Femur (tissue), 1 donor: ENCODE measurements at regions not wholly inside any gene's neighbourhood (a gene's known extent, or its start where the extent isn't known, plus 50 kb on each side); places are given as distances from the start of the nearest gene placed in this dataset.
A peak's percentile ranks its signal among the peaks of the same experiment; 100 is the strongest.
"Not testable (repeated sequence)": the region's sequence is repeated elsewhere in the genome, so short reads cannot be mapped to it uniquely, and the experiment has no call there.

ENCODE experiments used
- DNase-seq: peaks from one replicate; pipeline ENCODE4 v3.0.0-alpha.2; 2017

DNA sequence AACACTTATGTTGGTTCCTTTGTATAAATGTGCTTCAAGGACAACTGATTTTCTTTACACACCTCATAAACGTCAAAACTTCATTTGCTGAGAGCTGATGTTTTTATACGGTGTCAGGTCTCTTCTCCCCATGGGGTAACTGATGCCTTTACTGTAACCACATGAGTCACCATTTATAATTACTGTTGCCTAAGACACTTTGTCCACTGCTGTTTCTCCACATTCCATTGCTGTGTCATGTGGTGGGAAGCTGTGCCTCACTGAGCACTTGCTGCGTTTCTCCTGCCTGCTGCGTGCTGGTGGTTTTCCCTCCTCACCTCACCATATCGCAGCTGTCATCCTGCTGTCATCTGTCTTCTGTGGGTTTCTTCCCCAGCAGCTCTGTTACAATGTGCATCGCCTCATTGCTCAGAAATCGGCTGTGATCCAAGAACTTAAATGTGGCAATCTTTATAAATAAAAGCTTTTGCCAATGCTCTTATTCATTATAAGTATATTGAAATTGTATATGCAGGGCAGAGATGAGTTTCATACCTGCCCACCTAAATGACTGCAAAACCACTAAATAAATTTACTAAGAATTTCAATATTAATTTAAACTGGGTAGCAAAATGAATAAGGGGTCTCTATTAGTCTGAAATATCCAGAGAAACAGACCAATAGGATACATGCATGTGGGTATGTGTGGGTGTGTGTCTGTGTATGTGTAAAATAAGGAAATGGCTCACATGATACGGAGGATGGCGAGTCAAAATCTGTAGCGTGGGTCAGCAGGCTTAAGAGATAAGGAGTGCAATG is 547.0 kb upstream of the SLITRK5 start:
- DNase-seq, result peak; percentile 50

DNA sequence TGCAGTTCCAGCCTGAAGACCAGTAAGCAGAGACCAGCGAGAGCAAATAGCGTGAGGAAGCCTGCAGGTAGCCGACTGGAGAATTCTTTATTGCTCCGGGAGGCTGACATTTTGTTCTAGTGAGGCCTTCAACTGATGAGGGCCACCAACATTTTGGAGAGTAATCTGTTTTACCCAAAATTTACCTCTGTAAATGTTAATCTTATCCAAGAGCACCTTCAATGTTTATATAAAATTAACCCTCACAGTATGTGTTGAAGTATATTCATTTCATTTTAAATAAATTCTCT is 546.4 kb upstream of the SLITRK5 start:
- no peak for DNase-seq

DNA sequence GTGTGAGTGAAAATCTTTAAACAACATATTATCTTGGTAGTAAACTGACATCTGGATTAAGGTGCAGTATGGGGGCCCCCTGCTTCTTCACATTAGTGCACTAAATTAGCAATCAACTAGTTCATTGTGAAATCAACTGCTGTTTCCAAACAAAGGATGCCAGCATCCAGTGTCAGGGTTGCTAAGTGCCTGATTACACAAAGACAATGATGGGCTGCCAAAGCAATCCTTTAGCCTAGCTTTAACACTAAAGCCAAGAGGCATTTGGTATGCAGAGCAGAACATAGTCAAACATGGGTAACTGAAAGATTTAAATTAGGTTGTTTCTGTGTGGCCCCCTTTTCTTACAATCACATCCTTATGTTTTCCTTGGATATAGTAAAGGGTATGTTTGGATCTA is 543.1 kb upstream of the SLITRK5 start:
- no peak for DNase-seq

DNA sequence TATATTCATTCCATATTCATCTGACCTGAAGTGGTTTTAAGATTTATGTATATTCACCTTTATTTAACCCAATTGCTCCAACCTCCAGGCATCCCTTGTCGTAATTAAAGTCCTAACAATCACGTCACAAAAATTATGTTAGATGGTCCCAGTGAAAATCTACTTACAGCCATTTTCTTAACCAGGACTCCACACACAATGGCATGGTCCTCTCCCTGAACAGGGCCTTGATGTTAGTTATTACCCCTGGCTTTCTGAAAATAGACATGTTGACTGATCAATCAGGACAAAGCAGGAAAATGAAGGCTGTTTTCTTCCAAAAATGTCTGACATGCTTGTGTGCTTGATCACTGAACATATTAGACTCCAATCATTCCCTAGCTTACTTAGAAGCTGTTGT is 542.7 kb upstream of the SLITRK5 start:
- no peak for DNase-seq

DNA sequence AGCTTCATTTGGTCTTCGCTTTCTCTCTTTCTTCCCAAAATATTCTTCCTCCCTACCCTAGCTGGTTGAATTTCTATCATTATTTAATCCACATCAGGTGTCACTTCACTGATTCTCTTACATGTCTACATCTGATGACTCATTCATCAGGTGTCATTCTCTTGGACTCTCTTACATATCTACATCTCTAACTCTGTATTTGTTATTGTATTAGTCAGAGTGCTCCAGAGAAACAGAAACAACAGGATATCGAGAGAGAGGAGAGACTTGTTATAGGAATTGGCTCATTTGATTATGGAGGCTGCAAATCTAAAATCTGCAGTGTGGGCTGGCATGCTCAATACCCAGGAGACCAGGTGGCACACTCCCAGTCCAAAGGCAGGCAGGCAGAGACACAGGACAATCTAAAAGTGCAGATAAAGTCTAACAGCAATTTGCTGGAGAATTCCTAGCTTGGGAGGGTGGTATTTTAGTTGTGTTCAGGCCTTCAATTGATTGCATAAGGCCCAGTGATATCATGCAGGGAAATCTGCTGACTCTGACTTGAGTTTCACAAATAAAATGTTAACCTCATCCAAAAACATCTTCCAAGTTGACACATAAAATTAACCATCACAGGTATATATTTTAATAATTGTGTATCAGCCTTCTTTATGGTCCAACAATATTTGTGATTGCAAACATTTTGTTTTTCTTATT is 541.4 kb upstream of the SLITRK5 start:
- no peak for DNase-seq

DNA sequence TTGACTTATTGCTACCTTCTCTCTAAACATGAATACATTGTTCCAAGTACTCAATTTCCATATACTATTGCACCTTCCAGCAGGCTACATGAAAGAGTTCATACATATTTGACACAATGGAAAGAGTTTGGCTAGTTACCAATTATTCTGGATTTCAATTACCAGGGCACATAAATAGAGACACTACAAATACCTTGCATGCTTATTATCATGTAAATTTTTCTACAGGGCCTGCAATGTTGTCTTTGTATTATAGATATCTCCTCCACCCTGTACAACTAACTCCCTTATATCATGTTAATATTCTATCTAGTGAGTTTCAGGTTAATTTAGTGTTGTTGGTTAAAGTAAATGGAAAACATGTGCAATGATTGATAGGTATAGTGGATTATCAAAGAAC is 540.7 kb upstream of the SLITRK5 start:
- no peak for DNase-seq

DNA sequence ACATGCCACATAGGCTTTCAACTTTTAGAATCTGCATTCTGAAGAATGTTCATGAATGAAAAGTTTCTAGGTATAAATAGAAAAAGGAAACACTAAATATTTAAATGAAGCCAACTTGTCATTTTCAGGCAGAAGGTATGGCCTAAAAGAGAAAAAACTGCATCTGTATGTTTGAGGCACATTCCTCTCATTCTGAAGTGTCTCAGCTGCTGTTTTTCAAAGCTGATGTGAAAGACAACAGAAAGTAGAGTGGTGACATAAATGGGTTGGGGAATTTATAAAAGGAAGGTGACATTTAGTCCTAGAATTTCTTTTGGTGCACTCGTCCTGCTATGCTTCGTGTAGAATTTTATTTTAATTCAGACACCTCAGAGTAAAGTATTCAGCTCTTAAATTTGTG is 539.6 kb upstream of the SLITRK5 start:
- DNase-seq, result no peak

DNA sequence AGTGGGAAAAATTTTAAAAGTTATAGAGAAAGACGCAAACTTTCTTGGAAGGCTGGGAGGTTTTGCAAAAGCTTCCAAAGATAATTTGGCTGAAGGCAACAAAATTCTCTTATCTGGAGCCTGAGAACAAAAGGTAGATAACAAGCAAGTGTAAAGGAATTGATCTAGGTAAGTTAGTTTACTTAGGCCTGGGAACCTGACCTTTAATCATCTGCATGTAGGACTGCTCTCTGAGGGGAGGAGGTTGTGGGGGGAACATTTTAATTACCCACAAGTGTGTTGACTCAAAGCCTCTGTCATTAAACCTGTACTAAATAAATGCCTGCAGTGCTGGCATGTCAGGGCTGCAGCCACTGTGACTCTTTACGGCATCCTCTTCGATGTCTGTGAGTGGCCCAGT is 532.3 kb upstream of the SLITRK5 start:
- no peak for DNase-seq

DNA sequence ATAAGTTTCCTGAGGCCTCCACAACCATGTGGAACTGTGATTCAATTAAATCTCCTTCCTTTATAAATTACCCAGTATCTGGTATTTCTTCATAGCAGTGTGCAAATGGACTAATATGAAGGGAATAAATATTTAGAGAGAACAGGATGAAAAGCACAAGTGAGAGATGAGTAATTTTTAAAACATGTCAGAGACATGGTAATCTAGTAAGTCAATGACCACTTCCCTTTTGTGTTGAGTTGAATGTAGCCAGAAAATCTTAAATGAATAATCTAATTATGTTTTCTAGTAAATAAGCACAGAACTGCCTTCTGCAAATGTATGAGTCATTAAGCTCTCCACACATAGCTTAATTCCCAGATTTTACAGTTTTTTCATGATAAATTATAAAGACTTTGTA is 524.1 kb upstream of the SLITRK5 start:
- no peak for DNase-seq

DNA sequence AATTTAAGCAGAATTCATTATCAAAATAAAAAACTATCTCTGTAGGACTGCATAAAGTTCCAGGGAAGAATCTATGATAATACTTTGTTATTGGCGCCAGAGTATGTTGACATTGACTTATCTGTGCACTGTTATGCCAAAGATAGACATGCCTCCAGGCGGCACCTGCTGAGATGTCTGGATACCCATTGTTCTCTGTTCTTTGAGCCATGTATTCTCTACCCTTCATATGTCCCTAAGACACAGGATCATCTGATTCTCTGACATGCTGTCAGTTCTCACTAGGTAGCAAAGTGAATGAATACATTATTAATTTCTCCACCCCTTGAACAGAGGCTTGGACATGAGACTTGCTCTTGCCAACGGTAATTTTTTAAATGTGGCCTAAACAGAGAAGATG is 517.8 kb upstream of the SLITRK5 start:
- DNase-seq, result no peak

DNA sequence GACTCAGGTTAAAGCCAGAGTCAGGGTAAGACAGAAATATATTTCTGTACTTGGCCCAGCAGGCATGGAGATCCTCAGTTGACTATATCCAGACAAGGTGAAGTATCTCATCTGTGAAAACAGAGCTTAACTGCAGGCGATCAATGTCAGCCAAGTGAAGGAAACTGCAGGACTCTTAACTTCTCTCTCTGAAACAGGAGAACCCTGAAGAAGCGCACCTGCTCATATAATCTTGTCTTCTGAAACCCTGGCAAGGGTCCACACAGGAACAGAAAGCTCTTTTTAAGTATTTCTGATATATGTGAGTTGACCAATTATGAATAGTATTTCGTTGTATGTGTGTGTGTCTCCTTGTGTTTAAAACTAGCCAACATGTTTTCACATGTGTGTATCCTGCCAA is 504.8 kb upstream of the SLITRK5 start:
- no peak for DNase-seq

DNA sequence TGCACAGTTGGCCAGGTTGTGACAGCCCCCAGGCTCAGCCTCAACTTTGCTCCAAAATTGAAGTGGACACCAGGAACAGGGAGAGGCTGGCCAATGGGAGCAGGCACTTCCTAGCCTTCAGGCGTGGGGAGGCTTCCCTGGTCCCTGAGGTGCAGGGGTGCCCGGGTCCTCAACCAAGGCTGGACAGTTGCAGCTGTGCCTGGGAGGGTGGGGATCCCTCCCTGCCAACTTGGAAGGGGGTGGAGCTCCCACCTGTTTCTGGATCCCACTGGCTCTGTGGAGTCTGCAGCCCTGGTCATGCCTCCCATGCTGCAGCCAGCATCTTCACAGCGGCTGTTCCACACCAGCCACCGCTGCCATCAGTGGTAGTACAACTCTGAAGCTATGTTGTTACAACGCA is 502.8 kb upstream of the SLITRK5 start:
- DNase-seq, result no peak

DNA sequence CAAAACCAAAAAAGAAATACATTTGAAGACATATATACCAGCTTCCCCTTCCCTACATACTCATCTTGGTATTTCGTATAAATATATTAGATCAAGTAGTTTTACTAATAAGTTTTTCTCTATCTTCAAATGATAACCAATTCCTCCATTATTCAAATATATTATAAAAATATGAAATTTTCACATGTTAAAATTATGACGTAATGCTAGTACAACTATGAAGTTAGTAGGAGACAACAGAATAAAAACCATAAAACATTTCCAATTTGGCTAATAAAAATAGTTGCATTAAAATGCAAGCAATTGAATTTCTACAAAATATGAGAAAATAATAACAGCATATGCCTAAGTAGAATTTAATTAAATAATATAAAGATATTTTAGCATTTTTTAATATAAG is 501.8 kb upstream of the SLITRK5 start:
- no peak for DNase-seq

DNA sequence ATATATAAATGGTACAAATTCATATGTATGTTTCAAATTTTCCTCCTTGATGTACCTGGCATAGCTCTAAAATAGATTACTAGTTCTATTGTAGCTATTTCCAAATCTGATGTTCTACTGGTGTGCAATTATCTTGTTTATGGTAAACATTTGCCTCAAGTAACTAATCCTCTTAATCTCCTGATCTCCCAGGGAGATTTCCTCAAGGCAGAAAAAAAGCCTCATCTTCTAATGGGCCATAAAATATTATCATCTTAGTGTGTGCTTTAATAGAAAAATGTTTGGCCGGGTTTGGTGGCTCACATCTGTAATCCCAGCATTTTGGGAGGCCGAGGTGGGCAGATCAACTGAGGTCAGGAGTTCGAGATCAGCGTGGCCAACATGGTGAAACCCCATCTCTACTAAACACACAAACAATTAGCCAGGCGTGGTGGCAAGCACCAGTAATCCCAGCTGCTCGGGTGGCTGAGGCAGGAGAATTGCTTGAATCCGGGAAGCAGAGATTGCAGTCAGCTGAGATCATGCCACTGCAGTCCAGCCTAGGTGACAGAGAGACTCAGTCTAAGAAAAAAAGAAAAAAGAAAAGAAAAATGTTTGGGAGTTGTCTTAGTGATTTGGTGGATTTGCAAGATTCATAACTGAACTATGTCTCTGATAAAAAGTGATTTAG is 498.9 kb upstream of the SLITRK5 start:
- DNase-seq, result no peak

DNA sequence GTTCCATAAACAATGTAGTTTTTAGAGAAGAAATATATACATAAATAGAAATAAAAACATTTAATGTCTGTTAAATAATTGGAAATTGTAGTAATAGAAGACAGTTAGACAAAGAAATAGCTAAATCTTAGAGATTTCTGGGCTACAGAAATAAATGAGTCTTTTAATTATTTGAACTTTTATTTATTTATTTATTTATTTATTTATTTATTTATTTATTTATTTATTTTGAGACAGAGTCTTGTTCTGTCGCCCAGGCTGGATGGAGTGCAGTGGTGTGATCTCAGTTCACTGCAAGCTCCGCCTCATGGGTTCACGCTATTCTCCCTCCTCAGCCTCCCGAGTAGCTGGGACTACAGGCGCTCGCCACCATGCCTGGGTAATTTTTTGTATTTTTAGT is 486.0 kb upstream of the SLITRK5 start:
- DNase-seq, result not testable (repeated sequence)

DNA sequence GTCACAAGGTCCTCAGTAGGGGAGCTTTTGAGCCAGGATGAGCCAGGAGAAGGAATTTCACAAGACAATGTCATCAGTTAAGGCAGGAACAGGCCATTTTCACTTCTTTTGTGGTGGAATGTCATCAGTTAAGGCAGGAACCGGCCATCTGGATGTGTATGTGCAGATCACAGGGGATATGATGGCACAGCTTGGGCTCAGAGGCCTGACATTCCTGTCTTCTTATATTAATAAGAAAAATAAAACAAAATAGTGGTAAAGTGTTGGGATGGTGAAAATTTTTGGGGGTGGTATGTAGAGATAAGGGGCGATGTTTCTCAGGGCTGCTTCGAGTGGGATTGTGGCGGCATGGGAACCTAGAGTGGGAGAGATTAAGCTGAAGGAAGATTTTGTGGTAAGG is 484.5 kb upstream of the SLITRK5 start:
- not testable (repeated sequence) for DNase-seq

DNA sequence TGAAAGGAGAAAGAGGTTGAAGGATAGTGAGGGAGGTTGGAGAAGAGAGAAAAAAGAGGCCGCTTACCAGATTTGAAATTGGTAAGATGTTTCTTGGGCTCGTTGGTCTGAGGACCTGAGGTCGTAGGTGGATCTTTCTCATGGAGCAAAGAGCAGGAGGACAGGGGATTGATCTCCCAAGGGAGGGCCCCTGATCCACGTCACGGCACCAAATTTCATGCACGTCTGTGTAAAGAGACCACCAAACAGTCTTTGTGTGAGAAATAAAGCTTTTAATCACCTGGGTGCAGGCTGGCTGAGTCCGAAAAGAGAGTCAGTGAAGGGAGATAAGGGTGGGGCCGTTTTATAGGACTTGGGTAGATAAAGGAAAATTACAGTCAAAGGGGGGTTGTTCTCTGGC is 479.7 kb upstream of the SLITRK5 start:
- DNase-seq, result not testable (repeated sequence)

DNA sequence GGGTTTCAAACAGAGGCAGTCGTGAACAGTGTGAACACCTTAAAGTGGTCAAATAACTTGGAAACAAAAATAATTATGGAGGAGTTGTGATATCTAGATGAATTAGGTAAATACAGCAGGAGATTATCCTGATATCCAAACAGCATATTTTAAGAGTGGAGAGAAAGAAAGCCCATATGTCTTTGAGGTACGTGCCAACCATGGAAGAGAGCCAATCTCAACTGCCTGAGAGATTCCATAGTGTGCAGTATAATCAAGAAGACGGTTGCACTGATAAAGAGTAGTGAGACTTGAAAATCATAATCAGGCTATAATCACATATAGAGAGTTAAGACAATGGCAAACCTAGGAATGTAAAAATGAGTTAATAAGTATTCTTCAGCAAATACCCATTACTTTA is 472.8 kb upstream of the SLITRK5 start:
- DNase-seq, result no peak

DNA sequence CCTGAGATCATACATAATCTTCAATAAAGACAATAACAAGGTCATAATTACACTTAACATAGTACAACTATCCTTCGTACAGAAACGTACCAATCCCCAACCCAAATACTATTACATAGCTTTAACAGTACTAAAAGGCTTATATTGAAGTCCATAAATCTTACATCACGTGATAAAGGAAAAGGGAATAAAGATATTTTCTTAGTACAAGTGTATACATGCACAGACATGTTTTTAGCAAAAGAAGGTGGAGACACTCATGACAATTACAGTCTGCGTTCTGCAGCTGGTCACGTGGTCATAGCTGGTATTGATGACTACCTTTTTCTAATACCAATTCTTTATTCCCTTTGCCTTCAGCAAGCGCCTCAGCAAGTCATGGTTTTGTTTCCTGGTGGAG is 464.5 kb upstream of the SLITRK5 start:
- no peak for DNase-seq

DNA sequence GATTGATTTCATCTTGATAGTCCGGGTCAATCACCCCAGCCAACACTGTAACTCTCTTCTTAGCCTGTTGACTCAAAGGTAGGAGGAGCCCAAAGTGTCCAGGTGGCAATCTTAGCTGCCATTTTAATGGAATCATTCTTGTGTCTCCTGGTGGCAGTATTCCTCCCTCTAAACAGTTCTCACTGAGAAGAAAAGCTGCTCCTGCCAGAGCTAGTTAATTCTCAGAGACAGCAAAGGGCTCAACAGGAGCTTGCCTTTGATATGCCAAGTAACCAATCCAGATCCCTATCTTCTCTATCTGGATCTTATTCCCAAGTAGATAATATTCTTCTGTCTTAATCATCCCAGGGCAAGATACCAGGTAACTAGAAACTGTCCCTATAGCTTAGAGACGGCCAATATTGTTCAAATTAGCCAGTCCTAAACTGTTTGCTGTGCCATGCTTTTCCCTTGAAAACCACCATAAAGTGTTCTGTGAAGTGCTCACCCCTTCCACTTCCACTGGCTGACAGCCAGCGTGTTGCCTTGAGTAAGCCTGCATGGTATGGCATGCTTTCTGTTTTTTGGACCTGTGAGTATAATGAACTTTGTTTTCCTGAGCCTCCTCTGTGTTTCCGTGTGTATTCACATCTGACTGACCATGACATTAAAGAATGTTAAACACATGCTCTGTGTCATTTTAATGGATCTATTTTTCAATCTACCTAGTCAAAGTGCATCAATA is 463.7 kb upstream of the SLITRK5 start:
- DNase-seq, result no peak

DNA sequence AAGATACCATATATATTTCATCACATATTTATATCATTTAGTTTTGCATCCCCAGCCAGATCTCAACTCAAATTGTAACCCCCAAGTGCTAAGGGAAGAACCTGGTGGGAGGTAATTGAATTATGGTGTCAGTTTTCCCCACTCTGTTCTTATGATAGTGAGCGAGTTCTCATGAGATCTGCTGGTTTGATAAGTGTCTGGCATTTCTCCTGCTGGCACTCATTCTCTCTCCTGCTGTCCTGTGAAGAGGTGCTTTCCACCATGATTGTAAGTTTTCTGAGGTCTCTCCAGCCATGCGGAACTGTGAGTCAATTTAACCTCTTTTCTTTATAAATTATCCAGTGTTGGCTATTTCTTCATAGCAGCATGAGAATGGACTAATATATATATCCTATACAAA is 462.5 kb upstream of the SLITRK5 start:
- no peak for DNase-seq

DNA sequence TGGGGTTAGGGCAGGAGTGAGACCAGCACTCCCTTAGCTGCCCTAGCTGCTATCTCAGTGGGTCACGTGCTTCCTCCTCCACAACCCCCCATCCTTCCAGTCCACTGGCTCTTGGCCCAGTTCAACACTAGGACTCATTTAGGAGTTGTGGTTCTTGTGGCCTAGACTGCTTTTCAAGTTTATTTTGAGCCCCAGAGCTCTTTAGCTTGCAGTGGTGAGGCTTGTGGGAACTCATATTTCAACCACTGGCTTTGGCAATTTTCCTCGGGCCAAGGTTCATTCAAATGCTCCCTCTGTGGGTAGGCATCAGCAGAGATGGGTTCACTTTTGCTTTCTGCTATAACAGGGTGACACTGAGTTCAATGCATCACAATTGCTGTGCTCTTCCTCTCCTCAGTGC is 436.2 kb upstream of the SLITRK5 start:
- peak; percentile 63 for DNase-seq

DNA sequence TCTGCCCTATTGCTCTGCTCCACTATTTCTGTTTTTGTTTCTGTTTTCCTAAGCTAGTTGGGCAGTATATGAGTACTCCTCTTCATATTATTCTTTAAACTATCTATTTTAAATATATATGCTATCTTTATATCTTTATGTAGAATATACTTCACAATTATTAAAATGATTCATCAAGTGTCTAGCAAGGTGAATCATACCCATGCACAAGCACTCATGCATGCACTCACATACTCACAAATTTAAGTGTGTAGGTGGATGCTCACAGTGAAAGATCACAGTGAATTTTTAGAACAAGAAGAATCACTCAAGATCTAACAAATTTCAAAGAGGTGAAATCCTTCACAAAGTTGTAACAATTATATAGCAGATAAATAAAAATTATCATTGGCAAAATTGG is 435.6 kb upstream of the SLITRK5 start:
- DNase-seq, result no peak
